SW 1271 (cell line): ENCODE measurements at regions not wholly inside any gene's neighbourhood (a gene's known extent, or its start where the extent isn't known, plus 50 kb on each side); places are given as distances from the start of the nearest gene placed in this dataset.

ENCODE experiments used
- DNase-seq, 2 experiments: peaks; one replicate each; lab custom pipeline; 2025; lab: John Stamatoyannopoulos, UW

DNA sequence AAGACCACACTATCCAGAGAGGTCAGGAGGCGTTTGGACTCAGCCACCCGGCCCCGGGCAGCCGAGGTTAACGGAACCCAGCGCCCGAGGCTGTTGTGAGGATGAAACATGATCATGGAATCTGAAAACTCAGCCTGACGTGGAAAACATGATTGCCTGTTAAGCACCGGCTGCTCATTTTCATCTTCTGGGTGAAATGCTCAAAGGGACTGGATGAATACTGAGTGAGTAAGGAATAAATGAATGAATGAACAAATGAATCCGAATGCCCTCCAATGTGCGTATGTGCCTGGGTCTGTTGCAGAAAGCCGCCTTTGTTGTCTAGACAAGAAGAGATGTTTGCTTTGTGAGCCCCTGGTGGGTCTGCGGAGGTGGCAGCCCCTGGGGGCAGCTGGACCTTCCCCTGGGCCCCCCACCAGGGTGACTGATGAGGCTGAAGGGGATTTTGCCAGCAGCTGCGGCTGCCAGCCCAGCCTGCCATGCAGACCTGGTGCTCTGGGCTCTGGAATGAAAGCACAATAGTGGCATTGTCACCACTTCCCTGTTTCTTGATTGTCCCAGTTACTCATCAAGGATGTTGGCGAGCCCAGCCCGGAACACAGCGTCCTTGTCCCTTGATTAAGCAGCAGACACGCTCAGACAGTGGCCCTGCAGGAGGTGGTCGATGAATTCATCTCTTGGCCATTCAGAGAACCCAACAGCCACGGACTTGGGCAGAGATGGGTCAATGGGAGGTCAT is 211.1 kb downstream of the ANKRD60 start:
- DNase-seq, result peak; percentile 73 to 90

DNA sequence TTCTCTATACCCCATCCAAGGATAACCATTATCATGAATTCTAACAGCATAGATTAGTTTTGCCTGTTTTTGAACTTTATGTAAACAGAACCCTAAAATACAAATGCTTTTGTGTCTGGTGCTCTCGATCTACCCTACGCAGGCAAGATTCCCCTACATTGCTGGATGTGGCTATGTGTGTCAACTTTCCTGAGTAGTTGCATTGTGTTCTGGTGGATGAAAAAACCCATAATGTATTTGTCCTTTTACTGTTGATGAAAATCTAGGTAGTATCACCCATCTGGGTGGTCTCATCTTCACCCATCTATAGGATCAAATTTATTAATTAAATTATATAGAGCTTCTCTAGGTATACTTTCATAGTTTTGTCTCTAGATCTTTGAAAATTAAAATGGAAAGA is 211.7 kb downstream of the ANKRD60 start:
- DNase-seq, result no peak

DNA sequence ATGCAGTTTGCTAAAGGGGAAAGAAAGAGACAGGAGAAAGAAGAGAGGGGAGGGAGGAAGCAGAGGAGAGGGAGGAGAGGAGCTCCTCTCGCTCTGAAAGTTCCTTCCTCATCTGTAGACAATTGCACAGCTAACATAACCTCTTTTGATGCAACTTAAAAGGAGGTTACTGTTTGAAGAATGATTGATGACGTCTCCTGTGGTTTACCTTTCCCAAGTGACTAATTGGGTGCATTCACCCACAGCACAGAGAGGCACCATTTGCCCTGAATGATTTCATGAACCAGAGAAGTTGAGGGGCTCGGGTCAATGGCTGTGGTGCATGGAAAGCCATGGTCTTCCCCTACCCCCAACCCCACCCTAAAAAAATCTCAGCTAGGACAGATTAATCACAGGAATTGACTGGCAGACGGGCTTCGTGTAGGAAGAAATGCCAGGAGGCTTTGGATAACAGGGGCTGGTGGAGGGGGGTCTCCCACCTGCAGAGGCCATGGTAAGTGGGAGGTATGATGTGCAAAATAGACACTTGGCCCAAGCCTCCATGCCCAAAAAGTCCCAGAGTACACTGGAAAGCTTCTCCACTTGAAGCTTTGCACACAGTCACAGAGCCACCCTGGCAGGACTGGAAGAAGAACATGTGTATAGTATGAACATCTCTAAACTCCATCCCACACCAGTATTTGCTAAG is 213.7 kb downstream of the ANKRD60 start:
- no peak for DNase-seq

DNA sequence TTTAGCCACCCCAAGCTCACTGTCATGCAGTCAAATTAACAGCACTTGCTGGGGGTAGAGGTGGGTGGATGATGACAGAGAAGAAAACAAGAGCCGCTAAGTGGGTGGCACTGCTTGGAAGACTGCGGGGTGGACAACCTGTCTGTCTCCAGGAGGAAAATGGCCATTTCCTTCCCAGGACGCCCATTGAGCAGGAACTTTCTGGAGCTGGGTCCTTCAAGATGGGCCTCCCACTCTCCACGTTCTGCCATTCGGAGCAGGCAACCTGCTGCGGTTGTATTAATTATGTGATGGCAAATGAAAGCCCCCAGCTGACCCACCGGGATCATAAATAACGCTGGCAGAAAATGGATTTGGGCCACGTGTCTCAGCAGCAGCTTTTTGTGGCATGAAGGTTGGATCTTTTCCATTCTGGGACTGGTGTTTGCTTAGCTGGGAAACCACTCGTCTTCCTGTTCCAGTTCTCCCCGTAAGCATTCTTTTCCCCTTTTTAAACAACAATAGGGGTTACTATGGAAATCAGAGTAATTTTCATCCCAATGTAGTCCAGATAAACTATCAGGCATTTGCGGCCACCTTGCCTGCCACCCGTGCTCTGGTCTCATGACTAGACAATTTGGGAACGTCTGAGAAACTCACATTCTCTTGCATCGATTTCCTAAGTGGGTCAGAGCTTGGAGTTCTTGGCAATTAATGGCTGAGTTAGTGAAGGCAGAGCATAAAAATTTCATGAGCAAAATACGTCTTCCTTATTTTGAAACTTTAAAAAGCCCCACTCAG is 215.5 kb downstream of the ANKRD60 start:
- DNase-seq, result no peak

DNA sequence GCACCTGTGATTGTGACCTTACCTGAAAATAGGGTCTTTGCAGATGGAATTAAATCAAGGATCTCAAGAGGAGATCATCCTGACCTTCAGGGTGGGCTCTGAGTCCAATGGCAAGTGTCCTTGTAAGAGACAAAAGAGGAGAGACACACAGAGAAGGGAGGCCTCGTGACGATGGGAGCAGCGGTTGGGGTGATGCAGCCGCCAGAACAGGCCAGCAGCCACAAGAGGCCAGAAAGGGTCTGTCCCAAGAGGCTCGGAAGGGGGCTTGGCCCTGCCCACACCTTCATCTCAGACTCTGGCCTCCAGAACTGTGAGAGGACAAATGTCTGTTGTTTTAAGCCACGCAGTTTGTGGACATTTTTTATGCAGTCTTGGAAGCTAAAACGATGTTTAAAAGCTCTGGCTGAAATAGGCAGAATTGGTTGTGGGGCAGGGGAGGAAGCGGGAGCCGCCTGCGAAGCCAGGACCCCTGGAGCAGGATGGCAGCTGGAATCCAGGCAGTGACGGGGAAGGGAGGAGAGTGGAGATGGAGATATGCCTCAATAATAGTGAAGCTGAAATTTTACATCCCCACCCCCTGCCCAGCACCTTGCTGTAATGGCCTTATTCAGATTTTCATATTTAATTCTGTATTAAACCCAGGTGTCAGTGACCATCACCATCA is 216.4 kb downstream of the ANKRD60 start:
- no peak for DNase-seq

DNA sequence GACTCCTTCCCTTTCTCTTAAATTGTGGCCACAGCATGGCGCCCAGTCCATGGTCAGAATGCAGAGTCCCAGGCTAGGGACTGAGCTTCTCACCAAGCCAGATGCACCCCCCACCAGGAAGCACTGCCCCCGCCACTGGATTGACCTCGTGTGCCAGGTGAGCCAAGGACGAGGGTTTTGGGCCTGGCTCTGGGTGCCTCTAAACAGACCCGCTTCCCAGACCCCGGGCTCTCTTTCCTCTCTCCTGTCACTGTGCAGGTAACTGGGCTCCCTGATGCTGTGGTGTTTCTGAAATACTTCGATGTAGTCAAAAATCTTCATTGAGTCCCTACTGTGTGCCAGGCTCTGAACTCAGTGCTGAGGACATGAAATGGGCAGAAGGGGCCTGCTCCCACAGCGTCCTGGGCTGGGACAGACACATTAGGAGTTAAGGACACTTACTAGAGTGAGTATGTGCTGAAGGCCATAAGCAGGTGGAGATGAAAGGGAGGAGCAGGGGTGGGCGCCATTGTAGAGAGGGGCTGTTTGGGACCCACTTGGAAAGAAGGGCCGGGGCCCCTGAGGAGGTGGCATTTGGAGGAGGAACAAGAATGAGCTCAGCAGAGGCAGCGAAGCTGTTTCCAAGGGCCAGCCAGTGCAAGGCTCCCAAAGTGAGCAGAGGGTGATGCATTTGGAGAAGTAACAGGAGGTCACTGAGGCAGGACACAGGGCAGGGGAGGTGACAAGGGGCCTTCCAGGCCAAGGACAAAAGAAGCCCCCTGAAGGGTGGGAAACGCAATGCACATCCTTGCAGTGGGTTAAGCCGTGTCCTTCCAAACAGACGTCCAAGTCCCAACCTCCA is 217.1 kb downstream of the ANKRD60 start:
- DNase-seq, result no peak

DNA sequence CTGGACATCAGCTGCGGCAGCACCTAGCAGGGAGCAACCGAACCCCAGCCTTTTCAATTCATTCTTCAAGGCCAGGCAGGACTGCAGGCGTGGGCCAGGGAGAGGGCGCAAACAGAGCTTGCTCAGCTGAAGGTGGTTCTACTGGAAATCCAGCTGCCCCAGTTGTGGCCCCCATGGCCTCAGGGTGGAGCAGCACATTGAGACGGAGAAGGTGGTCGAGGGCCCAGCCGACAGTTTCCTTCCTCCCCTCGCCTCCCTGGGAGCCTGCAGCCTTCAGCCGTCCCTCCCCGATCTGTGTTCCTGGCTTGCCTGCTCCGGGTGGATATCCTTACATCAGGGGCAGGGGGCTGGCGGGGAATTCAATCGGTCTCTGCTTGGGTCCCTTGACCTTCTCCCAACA is 217.8 kb downstream of the ANKRD60 start:
- no peak for DNase-seq

DNA sequence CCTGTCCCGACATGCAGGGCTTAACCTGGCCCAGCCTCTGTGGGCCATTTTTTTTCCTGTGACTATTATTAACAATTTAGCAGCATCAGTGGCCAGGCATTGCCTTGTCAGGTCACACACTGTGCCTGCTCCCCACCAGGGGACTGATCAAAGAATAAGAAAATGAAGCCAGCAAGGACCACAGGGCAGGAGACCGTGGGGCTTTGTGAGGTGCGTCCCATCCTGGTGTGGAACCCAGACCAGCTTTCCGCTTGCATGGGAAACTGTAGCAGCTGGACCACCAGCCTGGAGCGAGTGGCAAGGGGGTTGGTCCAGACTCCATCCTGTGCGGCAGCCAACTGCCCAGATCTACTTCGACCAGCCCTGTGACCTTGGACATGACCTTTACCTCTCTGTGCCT is 218.3 kb downstream of the ANKRD60 start:
- no peak for DNase-seq

DNA sequence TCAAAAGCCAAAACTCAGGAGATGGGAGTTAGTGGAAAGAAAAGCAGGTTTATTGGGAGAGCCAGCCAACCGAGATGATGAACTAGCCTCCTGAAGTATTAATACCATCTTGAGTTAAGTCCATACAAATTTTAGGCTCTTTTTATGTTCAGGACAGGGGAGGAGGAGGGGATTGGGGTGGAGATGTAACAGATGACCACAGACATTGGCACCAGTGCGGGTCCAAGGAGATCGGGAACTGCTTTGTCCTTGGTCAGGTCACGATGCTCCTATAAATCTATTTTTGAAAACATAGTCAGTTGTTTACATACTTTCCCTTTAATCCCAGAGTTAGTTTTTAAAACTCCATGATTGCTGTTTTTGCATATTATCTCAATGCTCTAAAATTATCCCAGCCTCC is 219.6 kb downstream of the ANKRD60 start:
- no peak for DNase-seq

DNA sequence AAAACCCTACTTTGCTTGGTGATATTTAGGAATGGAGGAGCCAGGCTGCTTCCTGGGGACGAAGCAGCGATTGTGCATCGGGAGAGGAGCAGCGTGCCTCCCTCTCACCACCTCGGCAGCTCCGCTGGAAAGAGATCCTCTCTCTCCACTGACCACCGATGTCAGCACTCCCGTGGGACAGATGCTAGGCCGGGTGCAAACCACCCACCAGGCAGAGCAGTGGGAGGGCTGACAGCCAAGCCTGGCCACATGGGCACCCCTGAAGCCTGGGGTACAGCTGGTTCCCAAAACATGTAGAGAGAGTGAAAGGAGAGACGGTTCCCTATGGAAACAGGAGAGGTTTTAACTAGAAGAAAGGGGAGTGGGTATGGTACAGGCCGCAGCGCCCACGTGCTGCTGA is 220.0 kb downstream of the ANKRD60 start:
- DNase-seq, result no peak

DNA sequence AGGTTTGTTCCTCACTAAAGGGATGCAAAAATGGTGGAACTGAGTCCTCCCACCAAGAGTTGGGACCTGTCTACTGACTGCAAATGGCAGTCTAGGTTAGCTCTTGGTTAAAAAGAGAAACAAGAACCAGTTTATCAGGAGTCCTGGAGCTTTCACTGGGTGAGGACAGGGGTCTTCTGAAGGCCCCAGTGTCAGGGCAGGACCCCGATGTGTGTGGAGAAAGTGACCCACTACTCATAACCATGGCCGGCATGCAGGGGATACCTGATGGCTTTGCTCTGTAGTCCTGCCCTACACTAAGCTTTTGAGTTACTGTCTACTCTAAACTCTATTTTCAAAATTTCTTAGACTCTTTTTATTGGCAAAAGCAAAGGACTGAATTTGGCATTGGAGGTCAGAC is 220.5 kb downstream of the ANKRD60 start:
- DNase-seq, result no peak

DNA sequence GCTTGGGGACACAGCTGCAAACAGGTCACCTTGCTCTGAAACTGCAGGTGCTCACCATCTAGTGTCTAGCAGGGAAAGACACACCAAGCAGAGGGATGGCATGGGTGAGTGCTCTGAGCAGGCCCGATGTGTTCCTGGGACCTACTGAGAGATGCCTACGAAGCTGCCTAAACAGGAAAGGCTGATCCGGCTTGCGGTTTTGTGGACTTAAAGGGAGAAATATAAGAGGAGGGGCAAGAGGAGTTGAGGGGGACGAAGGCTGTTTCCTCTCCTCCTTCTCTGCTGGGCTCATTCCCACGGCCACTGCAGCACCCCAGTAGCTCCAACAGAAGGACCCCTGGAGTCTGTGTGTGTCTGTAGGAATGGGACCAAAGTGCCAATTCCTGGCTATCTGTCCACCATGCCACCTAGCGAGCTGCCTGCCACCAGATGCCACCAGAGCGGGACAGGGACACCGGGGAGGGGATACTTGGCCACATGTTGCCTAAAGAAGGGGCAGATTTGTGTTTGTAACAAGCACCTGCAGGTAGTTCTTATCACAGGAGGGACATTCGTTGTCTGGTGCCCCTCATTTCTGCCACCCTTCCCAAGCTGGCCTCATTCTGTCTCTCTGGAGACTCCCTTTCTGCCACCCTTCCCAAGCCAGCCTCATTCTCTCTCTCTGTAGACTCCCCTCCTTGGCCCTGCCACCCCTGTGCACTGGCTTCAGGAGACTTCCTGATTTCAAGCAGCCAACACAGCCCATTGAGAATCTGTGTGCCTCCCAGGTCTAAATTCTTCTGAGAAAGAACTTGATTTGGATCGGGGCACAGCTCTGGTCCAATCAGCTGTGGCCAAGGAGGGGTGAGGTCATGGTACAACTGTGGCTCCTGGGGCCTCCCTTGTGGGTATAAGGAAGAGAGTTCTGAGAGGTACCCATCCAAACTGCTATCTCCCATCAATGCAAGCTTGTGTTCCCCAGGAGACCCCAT is 221.8 kb downstream of the ANKRD60 start:
- no peak for DNase-seq

DNA sequence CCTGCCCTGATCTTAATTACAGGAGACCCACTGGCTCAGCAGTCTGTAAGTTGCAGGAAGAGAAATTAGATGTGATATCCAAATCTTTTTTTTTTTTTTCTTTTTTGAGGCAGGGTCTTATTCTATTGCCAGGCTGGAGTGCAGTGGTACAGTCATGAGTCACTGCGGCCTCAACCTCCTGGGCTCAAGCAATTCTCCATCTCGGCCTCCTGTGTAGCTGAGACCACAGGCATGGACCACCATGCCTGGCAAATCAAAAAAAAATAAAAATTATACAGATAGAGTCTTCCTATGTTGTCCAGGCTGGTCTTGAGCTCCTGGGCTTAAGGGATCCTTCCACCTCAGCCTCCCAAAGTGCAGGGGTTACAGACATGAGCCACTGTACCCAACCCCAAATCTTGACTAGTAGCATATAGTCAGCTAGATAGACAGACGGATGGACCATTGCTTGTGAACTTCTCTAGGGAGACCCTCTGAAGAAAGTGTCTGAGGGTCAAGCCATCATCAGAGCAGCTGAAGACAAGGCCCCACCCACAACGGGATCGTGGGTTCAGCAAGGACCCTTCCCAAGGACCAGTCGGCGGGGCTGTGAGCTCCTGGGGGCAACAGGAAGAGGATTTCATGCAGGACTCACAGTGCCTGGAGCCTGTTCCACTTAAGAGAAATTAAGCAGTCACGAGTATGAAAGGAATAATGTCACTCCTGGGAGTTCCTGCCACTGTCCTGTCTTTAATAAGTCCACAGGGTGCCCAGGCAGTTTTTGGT is 222.7 kb downstream of the ANKRD60 start:
- DNase-seq, result no peak

DNA sequence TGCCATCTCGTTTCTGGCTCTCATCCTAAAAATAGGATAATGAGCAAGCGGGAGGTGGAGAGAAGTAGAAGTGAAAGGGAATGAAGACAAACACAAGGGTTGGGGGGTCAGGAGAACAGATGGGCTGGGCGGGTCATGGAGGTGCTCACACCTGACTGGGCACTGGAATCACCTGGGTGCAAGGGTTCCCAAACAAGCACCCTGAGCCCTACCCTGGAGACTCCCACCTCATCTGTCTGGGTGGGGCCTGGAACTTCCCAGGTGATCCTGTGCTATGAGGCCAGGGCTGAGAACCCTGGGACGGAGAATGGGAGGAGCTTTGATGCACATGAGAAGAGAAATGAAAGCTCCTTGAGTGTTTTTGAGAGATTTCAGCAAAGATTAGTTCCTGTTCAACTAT is 223.6 kb downstream of the ANKRD60 start:
- no peak for DNase-seq

DNA sequence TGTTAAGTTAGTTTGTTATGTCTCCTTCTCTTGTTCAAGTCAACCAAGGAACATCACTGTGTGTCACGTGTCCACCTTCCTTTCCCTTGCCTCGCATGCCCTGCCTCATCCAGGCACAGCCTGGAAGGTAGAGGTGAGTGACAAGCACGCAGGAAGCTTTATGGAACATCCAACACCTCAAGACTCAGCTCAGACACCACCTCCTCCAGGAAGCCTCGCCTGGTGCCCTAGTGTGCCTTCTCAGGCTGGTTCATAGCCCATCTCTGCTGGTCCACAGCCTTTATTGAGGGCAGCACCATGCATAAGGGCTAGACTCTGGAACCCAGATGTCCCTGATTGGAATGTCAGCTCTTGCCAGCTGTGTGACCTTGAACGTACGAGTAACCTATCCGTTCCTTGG is 224.3 kb downstream of the ANKRD60 start:
- DNase-seq, result no peak

DNA sequence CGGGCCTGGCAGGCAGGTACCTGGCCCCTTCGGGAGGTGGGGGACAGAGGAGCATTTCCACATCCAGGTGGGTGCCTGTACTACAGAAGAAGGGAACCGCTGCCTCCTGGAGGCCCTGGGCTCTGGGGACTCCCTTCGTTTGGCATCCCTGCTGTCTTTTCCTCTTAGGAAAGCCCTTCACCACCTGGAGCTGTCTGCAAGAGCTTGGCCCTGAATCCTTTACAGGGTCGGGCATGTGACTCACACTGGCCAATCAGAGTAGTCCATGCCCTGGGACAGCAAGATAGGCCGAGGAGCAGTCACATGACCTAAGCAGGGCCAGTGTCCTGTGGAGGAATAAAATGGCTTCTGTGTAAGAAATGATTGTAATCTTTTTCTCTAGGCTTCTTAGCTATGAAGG is 224.9 kb downstream of the ANKRD60 start:
- DNase-seq, result no peak

DNA sequence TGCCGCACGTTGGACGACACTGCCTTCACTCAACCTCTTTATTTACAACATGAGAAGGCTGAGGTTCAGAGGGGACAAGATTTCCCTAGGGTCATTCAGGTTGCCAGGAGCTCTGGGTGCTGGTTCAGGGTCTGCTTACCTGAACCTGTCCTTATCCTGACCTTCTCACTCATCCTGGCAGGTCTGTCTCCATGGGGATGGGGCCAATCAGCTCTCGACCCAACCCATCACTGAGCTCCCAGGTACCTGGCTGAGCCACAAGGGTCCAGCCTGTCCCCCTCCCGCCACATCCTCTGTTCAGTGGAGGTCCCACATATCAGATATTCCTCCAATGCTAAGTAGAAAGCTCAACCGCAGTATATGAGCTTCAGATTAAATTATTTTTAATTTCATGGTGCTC is 225.6 kb downstream of the ANKRD60 start:
- DNase-seq, result no peak

DNA sequence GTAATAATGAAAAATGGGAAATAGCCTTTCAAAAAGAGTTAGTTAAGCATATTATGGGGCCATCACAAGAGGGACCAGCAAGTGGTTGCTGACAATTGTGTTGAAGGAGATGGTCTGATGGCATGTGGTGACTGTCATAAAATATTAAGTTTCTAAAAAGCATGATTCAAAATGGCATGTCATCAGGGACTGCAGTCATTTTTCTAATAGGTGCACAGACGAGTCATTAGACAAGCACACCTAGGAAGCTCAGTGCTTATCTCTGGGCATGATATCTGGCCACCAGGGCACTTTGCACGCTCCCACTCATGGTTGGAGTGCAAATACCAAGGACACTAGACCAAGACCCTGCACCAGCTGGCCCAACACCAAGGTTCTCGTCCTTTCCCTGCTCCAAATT is 226.5 kb downstream of the ANKRD60 start:
- no peak for DNase-seq

DNA sequence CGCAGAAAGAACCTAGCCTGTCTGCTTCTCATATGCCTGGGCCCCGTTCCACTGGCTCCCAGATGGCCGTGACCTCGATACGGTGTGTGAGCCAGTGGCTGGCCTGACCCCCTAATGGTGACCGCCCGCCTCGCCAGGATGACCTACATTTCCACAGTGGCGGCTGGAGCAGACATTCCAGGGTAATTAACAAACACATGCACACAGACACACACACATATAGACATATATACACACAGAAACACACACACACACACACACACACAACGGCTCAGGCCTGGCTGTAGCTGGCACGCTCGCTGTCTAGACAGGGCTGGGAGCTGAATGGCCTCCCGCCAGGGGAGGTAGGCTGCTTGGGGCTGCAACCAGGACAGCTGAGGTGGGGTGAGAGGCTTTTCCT is 227.1 kb downstream of the ANKRD60 start:
- DNase-seq, result no peak

DNA sequence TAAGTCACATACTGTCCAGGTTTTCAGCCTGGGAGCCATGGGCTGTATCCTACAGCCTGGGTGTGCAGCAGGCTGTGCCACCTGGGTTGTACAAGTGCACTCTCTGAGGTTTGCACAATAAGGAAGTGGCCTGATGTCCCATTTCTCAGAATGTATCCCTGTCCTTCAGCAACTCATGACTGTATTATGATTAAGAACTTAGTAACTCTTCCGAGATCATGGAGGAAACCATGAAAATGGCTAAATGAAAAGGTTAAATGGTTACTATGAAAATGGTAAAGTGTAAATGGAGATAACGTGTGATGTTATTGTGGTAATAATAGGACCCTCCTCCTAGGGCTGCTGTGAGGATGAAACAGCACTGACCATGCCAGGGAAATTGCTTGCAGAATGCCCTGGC is 227.6 kb downstream of the ANKRD60 start:
- no peak for DNase-seq
